HG02571 (cell line): ENCODE measurements at regions not wholly inside any gene's neighbourhood (a gene's known extent, or its start where the extent isn't known, plus 50 kb on each side); places are given as distances from the start of the nearest gene placed in this dataset.

Source experiments
- ATAC-seq: cut with Tn5 transposase; IDR thresholded peaks from one replicate; pipeline ENCODE4 v1.9.1; 2021; ENCODE audit warnings: mild to moderate bottlenecking, moderate library complexity; ENCODE audit not compliant: unreplicated experiment

- ATAC-seq = no peak
Measured at GRCh38 chr2:168375195-168375798, 80.8 kb upstream of the CERS6 start.

GRCh38 chr2:168378960-168379669 lies 77.0 kb upstream of the CERS6 start:
- ATAC-seq = no peak

DNA sequence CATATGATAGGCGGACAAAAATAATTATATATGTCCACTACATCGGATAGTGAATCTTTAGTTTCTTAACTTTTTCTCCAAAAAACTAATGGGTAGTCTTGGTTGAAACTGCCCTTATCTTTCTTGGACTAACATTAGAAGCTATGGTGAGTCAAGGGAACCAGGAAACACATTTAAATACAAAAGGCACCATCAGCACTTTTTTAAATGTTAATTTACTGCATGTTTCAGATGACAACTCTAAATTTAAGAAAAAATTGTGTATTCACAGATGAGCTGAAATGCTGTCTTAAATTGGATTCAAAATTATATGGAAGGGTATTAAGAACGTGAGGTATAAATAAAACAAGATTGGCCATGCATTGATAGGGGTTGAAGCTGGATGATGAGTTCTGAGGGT lies 75.6 kb upstream of the CERS6 start:
- ATAC-seq = no peak

DNA sequence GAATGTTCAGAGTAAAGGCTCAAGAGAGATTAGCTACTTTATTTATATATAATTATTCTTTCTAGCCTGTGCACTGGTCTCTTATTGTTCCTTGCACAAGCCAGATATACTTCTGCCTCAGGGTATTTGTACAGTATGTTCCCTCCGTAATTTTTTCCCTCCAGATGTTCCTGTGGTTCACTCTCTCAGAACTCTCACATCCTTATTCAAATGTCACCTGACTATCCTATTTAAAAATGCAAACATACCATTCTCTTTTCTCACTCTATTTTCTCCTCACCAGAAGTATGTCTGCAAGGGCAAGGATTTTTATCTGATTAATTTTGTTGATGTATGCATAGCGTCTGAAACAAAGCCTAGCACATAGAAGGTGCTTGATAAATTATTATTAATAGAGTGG lies 64.0 kb upstream of the CERS6 start:
- ATAC-seq = no peak

DNA sequence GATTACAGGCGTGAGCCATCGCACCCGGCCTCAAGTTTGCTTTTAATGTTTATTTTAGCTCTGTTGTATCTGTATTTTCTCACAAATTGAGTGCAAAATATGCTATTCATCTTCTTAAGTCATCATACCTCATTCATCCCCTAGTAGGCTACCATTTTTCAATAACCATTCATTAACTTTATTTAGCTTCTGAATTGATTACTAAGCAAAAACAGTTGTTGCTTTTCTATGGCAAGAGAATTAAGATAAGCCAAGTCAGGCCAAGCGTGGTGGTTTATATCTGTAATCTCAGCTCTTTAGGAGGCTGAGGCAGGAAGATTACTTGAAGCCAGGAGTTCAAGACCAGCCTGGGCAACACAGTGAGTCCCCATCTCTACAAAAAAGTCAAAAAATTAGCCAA lies 63.3 kb upstream of the CERS6 start:
- no peak for ATAC-seq

- ATAC-seq = no peak
Measured at GRCh38 chr2:168394262-168394661, 61.8 kb upstream of the CERS6 start.

GRCh38 chr2:168396131-168396530 lies 59.9 kb upstream of the CERS6 start:
- no peak for ATAC-seq

- ATAC-seq = no peak
Measured at GRCh38 chr2:168397629-168398028, 58.4 kb upstream of the CERS6 start.

DNA sequence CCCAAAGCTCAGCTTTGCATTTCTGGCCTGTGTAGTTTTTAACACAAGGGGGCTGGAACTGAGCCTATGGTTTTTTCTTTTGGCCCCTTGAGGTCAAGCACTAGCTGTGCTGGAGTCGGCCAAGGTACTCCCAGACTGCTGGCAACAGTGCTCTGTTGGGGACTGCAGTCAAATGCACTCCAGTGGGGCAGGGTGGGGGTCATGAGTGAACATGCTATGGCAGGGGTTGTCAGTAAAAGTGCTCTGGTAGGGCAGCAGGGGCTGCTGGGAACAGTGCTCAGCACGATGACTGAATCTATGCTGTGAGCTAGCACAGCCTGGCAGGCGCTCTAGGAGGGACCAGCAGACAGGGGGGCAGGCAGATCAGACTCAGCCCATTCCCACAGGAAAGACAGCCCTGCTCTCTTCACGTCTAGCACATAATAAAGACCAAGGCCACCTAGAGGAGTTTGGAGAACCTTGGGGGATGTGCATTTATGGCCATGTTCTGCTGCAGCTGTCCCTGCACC lies 55.0 kb upstream of the CERS6 start:
- ATAC-seq = no peak

DNA sequence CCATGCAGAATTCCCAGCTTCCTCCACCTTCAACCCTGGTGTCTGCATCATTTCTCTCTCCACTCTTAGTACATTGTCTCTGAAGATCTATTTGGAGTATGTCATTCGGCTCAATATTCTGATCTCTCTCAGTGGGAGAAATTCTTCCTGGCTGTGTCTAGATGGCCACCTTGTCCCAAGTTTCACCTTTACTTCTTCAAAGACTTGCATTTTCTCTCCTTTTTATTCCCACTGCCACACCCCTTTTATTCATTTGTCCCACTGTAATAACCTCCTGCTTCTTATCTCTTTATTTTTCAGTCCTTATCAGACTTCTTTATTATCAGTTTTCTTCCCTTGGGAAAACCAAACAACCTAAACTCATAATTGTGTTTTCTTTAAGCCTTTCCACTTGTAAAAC lies 54.3 kb upstream of the CERS6 start:
- ATAC-seq = no peak

DNA sequence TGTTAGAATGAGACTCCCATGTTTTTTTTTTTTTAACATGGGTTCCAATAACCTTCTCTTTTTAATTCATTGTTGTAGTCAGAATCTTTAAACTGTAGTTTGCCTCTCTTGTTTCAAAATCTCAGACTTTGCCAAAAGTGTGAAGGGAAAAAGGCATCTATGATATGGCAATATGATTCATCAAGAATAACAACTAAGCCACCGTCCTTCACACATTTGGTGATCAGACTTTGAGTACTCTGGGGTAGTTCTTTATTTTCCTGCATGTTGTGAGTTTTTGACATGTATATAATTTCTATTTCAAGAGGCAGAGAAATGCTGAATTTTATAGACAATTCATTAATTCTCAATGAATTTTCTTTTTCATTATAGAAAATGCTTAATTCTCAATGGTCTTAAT lies 53.5 kb upstream of the CERS6 start:
- no peak for ATAC-seq

DNA sequence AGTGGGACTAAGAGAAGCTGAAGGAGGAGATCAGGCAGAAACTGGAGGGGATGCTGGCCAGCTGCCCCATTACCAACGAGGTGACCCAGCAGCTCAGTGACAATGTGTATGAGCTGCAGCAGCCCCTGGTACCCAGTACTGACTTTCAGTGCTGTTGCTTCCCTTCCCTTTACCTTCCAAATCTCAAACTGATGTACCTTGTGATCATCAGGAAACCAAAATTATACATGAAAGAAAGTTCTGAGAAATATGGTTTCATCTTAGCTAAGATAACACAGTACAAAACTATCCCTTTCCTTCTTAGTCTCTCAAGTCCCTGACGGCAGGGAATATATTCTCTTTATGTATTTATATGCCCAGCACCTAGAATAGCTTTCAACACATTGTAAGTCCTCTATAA lies 52.3 kb upstream of the CERS6 start:
- ATAC-seq = no peak

DNA sequence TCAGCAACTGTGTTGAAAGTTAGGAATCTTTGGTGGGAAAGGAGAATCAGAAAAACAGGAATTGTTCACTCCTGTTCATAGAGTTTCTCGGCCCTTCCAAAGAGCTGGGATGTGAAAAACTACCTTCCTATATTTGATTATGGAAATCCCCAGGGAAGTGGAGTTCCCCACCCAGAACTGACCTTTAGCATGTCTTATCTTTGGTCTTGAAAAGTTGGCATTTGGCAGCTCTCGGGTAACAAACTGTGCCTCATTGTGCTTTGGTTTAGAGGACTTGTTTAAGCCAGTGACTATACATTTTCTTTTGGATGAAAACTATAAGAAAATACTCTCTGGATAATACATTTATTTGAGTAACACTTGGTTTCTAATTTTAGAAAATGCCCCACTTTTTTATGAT lies 51.3 kb upstream of the CERS6 start:
- ATAC-seq = no peak
